ENCODE measurements at regions not wholly inside any gene's neighbourhood (a gene's known extent, or its start where the extent isn't known, plus 50 kb on each side); places are given as distances from the start of the nearest gene placed in this dataset.

DNA sequence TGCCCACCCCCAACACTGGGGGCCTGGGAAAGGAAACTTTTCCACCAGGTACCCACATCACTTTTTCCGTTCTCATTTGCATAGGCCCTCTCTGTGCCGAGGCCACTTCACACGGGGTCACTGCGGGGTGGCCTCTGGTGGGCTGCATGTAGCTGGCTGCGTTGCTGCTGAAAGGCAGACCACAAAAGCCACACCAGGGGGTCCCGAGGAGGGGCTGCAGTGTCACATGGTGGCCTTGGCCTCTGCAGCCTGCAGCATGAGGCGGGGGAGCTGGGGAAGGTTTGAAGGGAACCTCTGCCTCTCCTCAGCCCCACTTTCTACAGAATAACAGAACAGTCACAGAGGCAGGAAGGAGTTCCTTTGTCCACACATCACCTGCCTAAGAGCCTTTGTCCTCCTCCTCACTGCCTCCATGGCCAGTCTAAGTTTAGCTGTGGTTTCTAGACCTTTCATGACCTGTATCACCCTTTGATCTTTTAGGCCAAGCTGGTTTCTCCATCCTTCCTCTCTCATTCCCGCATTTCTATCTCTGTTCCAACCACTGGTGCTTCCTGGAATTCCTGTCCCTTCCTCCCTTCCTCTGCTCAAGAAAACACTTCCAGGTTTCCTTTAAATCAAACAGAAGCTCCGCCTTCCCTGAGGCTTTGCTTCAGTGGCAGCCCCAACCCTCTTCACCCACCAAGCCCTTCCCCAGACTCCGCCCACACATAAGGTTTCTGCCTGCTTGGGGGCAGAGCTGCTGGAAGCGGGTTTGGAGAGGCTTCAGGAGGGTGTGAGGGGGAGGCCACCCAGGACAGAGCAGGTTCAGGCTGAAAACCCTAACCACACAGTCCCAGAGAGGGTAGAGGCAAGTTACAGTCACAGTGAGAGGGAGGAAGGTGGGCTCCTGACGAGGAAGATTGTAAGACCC, 150.7 kb upstream of the TLE3 start:
- FAIRE-seq: no peak
- H3K36me3 ChIP-seq (ENCODE audit: control insufficient read depth, insufficient read depth, low read length): no peaks in the 10 kb centered on the region
- TF ChIP-seq KDM5B (IDR thresholded peaks at IDR 0.05; ENCODE audit: insufficient replicate concordance, low read depth, low read length) (no peak), OTX1 (CRISPR knock-in tag; IDR thresholded peaks at IDR 0.05) (no peak), COPS2 (conservative IDR thresholded peaks at IDR 0.05) (no peak), TBL1XR1 (IDR thresholded peaks at IDR 0.05; ENCODE audit: low read length in 2 of 2) (no peak), STAT5B (CRISPR knock-in tag; IDR thresholded peaks at IDR 0.05) (no peak), ZNF584 (CRISPR knock-in tag; IDR thresholded peaks at IDR 0.05; ENCODE audit: low read depth) (no peak), BMI1 (IDR thresholded peaks at IDR 0.05; ENCODE audit: low read length) (no peak), HMG20B (CRISPR knock-in tag; IDR thresholded peaks at IDR 0.05) (no peak), ZEB2 (IDR thresholded peaks at IDR 0.05) (no peak), FOXA3 (CRISPR knock-in tag; conservative IDR thresholded peaks at IDR 0.05 in 1 of 2, IDR thresholded peaks at IDR 0.05 in 1 of 2) (no peak), RCOR1 (IDR thresholded peaks at IDR 0.05; ENCODE audit: borderline replicate concordance in 1 of 2, low read depth in 2 of 2, low read length in 2 of 2) (no peak), HDAC6 (IDR thresholded peaks at IDR 0.05; ENCODE audit: low read depth, low read length) (no peak), CBX1 (IDR thresholded peaks at IDR 0.05; ENCODE audit: low read depth) (no peak), ZNF12 (CRISPR knock-in tag; IDR thresholded peaks at IDR 0.05) (no peak)
- TF ChIP-seq, protein P1, sequence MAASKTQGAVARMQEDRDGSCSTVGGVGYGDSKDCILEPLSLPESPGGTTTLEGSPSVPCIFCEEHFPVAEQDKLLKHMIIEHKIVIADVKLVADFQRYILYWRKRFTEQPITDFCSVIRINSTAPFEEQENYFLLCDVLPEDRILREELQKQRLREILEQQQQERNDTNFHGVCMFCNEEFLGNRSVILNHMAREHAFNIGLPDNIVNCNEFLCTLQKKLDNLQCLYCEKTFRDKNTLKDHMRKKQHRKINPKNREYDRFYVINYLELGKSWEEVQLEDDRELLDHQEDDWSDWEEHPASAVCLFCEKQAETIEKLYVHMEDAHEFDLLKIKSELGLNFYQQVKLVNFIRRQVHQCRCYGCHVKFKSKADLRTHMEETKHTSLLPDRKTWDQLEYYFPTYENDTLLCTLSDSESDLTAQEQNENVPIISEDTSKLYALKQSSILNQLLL (CRISPR knock-in tag; IDR thresholded peaks at IDR 0.05; ENCODE audit: borderline replicate concordance): no peak
- peaks cover 18 to 68% of the 10 kb centered on the region in 2 experiments; a peak in 4 of 5 replicates for H3K27me3 ChIP-seq (ENCODE audit: control insufficient read depth in 2 of 2, insufficient read depth in 2 of 2, low read length in 2 of 2)
- no peak overlapping the region for H2AFZ ChIP-seq (ENCODE audit: low read depth, low read length)
- ATAC-seq: no peak
- POLR2A ChIA-PET: no interaction called here
- BruUV-seq (replicated peaks): no TSS peak
- no peaks in the 10 kb centered on the region for H4K20me1 ChIP-seq (replicated peaks; ENCODE audit: control insufficient read depth, insufficient read depth, low read length)
- no peaks in the 10 kb centered on the region for H3K9me3 ChIP-seq (replicated peaks; ENCODE audit: control insufficient read depth, insufficient read depth, low read depth, low read length)
- intact Hi-C loops (cut with micrococcal nuclease): no loop called here
- no peaks in the 10 kb centered on the region for H3K9me1 ChIP-seq (ENCODE audit: control insufficient read depth, insufficient read depth, low read length)
- H3K27ac ChIP-seq (ENCODE audit: extremely low read depth, low read depth, low read length): no peak overlapping the region
- no peak for DNase-seq (ENCODE audit: extremely low read depth in 1 of 4, low spot score in 3 of 4)
- in situ Hi-C loops (cut with MboI): no loop called here
- no peaks in the 10 kb centered on the region; a peak in 1 of 5 replicates for H3K4me1 ChIP-seq (replicated peaks in 1 of 2; ENCODE audit: control insufficient read depth in 2 of 2, insufficient read depth in 2 of 2, low read length in 2 of 2)
- no peak overlapping the region for H3K9ac ChIP-seq (ENCODE audit: insufficient read depth in 1 of 2, low read depth in 2 of 2, low read length in 2 of 2)
- CTCF ChIA-PET (ENCODE audit: low intra/inter-chr PET ratio): no interaction called here
- WGBS (ENCODE audit: insufficient coverage, low coverage, missing lambda C conversion rate): 0% methylated on average over 9 of the region's 12 CpGs
- H3K4me3 ChIP-seq: no peak overlapping the region
- no peaks in the 10 kb centered on the region for H3K79me2 ChIP-seq (ENCODE audit: control insufficient read depth, insufficient read depth, low read length)
- no peak overlapping the region for H3K4me2 ChIP-seq (ENCODE audit: insufficient read depth, low read length)
